ENCODE measurements at regions not wholly inside any gene's neighbourhood (a gene's known extent, or its start where the extent isn't known, plus 50 kb on each side); places are given as distances from the start of the nearest gene placed in this dataset.
A peak's percentile ranks its signal among the peaks of the same experiment; 100 is the strongest.

- Histone ChIP-seq H3K36me3 (ENCODE audit: control insufficient read depth, insufficient read depth, low read length) (no peaks in the 10 kb centered on the region), H3K4me1 (replicated peaks in 1 of 2; ENCODE audit: control insufficient read depth in 2 of 2, insufficient read depth in 2 of 2, low read length in 2 of 2) (no peaks in the 10 kb centered on the region), H3K4me2 (ENCODE audit: insufficient read depth, low read length) (no peak overlapping the region), H3K27ac (ENCODE audit: extremely low read depth, low read depth, low read length) (no peak overlapping the region), H4K20me1 (replicated peaks; ENCODE audit: control insufficient read depth, insufficient read depth, low read length) (no peaks in the 10 kb centered on the region), H2AFZ (ENCODE audit: low read depth, low read length) (no peak overlapping the region), H3K4me3 (no peak overlapping the region), H3K27me3 (ENCODE audit: control insufficient read depth in 2 of 2, insufficient read depth in 2 of 2, low read length in 2 of 2) (no peaks in the 10 kb centered on the region), H3K9ac (ENCODE audit: insufficient read depth in 1 of 2, low read depth in 2 of 2, low read length in 2 of 2) (no peak overlapping the region), H3K9me3 (replicated peaks; ENCODE audit: control insufficient read depth, insufficient read depth, low read depth, low read length) (no peaks in the 10 kb centered on the region), H3K79me2 (ENCODE audit: control insufficient read depth, insufficient read depth, low read length) (no peaks in the 10 kb centered on the region), H3K9me1 (ENCODE audit: control insufficient read depth, insufficient read depth, low read length) (no peaks in the 10 kb centered on the region)
- in situ Hi-C loops (cut with MboI): no loop called here
- no peak for DNase-seq (ENCODE audit: extremely low read depth in 1 of 4, low spot score in 3 of 4)
- FAIRE-seq: no peak
- ATAC-seq: no peak
- POLR2A ChIA-PET: no interaction called here
- BruUV-seq (replicated peaks): no TSS peak
- WGBS (ENCODE audit: insufficient coverage, low coverage, missing lambda C conversion rate): 0% methylated on average over 2 of the region's 2 CpGs
- CTCF ChIA-PET (ENCODE audit: low intra/inter-chr PET ratio): no interaction called here
- TF ChIP-seq RAD51 (IDR thresholded peaks at IDR 0.05; ENCODE audit: borderline replicate concordance, low read depth) (no peak), E2F8 (IDR thresholded peaks at IDR 0.05; ENCODE audit: low read depth, partially characterized antibody) (no peak), LARP7 (IDR thresholded peaks at IDR 0.05) (no peak), BMI1 (IDR thresholded peaks at IDR 0.05; ENCODE audit: low read length) (no peak), ZNF316 (IDR thresholded peaks at IDR 0.05) (peak; percentile 12; the same call in 1 of the 2 replicates), ZNF436 (CRISPR knock-in tag; IDR thresholded peaks at IDR 0.05) (no peak), ZBTB49 (CRISPR knock-in tag; IDR thresholded peaks at IDR 0.05; ENCODE audit: borderline replicate concordance) (no peak), CREBBP (IDR thresholded peaks at IDR 0.05; ENCODE audit: low read depth, low read length) (no peak), RAD21 (CRISPR knock-in tag; conservative IDR thresholded peaks at IDR 0.05 in 1 of 2, IDR thresholded peaks at IDR 0.05 in 1 of 2) (no peak)
- intact Hi-C loops (cut with micrococcal nuclease): no loop called here
These were observed 813.3 kb downstream of the SLC4A3 start for GRCh38 chr2:220440731-220441130.

Data from K562 (cell line).